WERI-Rb-1 (cell line): ENCODE measurements at regions not wholly inside any gene's neighbourhood (a gene's known extent, or its start where the extent isn't known, plus 50 kb on each side); places are given as distances from the start of the nearest gene placed in this dataset.

Experiments
- DNase-seq: peaks from one replicate; pipeline ENCODE4 v3.0.0-alpha.2; 2020
- H3K27ac ChIP-seq: fragments of 250-450 bp; sonication (Bioruptor Pico); 2 replicates; pipeline ENCODE4 v1.5.1; 2020; ENCODE audit warnings: mild to moderate bottlenecking, moderate library complexity
- H3K27me3 ChIP-seq: fragments of 250-450 bp; sonication (Bioruptor Pico); 2 replicates; pipeline ENCODE4 v1.5.1; 2021; ENCODE audit warnings: mild to moderate bottlenecking, low read depth, moderate library complexity; ENCODE audit not compliant: insufficient read depth, severe bottlenecking
- H3K36me3 ChIP-seq: fragments of 250-450 bp; sonication (Bioruptor Pico); 2 replicates; pipeline ENCODE4 v1.5.1; 2020; ENCODE audit warnings: mild to moderate bottlenecking, moderate library complexity
- H3K4me3 ChIP-seq: 2 replicates; pipeline ENCODE4 v1.5.1; 2011; ENCODE audit warnings: low read depth, mild to moderate bottlenecking, control low read depth, low read length
- H3K9me3 ChIP-seq: fragments of 250-450 bp; sonication (Bioruptor Pico); 2 replicates; pipeline ENCODE4 v1.5.1; 2021; ENCODE audit warnings: mild to moderate bottlenecking, moderate library complexity; ENCODE audit not compliant: severe bottlenecking
- CTCF ChIP-seq: IDR thresholded peaks from 2 replicates; pipeline ENCODE4 v1.5.1; 2011; ENCODE audit warnings: low read depth, mild to moderate bottlenecking, control low read depth, inconsistent platforms, low read length

- Histone ChIP-seq H3K9me3 (no peaks in the 10 kb centered on the region), H3K27ac (no peak overlapping the region), H3K36me3 (no peaks in the 10 kb centered on the region), H3K27me3 (no peaks in the 10 kb centered on the region), H3K4me3 (no peak overlapping the region)
- DNase-seq: no peak
- TF ChIP-seq CTCF: no peak
These were observed 289.4 kb upstream of the SLC24A2 start for GRCh38 chr9:20078246-20078645.

- no peaks in the 10 kb centered on the region for H3K36me3 ChIP-seq
- H3K27me3 ChIP-seq: no peaks in the 10 kb centered on the region
- no peak for DNase-seq
- no peak overlapping the region for H3K4me3 ChIP-seq
- no peak overlapping the region for H3K27ac ChIP-seq
- no peak for TF ChIP-seq CTCF
- H3K9me3 ChIP-seq: peaks cover 2% of the 10 kb centered on the region
These were observed 285.5 kb upstream of the SLC24A2 start for GRCh38 chr9:20074291-20074690.

GRCh38 chr9:20070336-20070735 is 281.5 kb upstream of the SLC24A2 start:
- H3K27ac ChIP-seq: no peak overlapping the region
- no peak overlapping the region for H3K4me3 ChIP-seq
- H3K9me3 ChIP-seq: peaks cover 2% of the 10 kb centered on the region
- H3K36me3 ChIP-seq: no peaks in the 10 kb centered on the region
- H3K27me3 ChIP-seq: no peaks in the 10 kb centered on the region
- DNase-seq: no peak
- no peak for TF ChIP-seq CTCF

- Histone ChIP-seq H3K9me3 (no peaks in the 10 kb centered on the region), H3K27ac (no peak overlapping the region), H3K4me3 (no peak overlapping the region), H3K27me3 (no peaks in the 10 kb centered on the region), H3K36me3 (no peaks in the 10 kb centered on the region)
- no peak for TF ChIP-seq CTCF
- no peak for DNase-seq
These were observed 277.2 kb upstream of the SLC24A2 start for GRCh38 chr9:20065796-20066700.

GRCh38 chr9:20065046-20065445 is 276.2 kb upstream of the SLC24A2 start:
- Histone ChIP-seq H3K36me3 (no peaks in the 10 kb centered on the region), H3K9me3 (no peaks in the 10 kb centered on the region), H3K27ac (no peak overlapping the region), H3K4me3 (no peak overlapping the region), H3K27me3 (no peaks in the 10 kb centered on the region)
- no peak for DNase-seq
- no peak for TF ChIP-seq CTCF

GRCh38 chr9:20054734-20055133 is 265.9 kb upstream of the SLC24A2 start:
- Histone ChIP-seq H3K4me3 (no peak overlapping the region), H3K27ac (no peak overlapping the region), H3K36me3 (no peaks in the 10 kb centered on the region), H3K27me3 (no peaks in the 10 kb centered on the region), H3K9me3 (no peaks in the 10 kb centered on the region)
- no peak for DNase-seq
- no peak for TF ChIP-seq CTCF
